ENCODE measurements at regions not wholly inside any gene's neighbourhood (a gene's known extent, or its start where the extent isn't known, plus 50 kb on each side); places are given as distances from the start of the nearest gene placed in this dataset.

DNA sequence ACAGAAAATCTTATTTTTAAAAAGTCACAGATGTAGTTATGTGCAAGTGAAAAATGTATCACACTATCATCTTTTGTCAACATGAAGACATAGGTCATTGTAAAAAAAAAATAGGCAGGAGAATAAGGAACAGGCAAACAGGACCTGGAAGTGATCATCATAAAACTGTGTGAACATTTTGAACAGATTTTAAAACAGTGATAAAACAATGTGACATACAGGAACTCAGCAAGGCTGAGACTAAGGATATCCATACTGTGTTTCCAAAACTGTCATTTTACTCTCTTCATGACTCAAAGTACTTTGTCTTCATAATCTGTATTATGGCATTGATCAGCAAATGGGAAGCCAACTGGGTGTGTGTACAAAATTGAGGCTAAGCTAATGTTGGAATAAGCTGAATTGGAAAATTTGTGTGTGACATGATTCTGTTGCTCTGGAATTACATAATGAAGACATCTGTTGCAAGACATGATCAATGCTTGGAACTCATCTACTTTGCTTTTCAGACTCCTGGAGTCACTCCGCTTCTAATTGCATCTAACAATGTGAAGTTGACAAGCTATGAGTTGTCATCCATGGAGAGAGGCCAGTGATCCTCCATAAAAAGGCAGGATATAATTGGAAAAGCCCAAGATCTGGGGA lies 978.7 kb upstream of the NUDT12 start:
- Mint-ChIP-seq H3K4me3 (no peak overlapping the region), H3K9me3 (peaks cover 3% of the 10 kb centered on the region), H3K36me3 (ENCODE audit: low read depth) (no peaks in the 10 kb centered on the region), H3K4me1 (peaks cover 3% of the 10 kb centered on the region), H3K27ac (no peak overlapping the region), H3K27me3 (ENCODE audit: insufficient read depth) (no peaks in the 10 kb centered on the region)
- H3K27ac ChIP-seq (ENCODE audit: low read depth, low read length), result no peak overlapping the region
- TF ChIP-seq, protein P1, sequence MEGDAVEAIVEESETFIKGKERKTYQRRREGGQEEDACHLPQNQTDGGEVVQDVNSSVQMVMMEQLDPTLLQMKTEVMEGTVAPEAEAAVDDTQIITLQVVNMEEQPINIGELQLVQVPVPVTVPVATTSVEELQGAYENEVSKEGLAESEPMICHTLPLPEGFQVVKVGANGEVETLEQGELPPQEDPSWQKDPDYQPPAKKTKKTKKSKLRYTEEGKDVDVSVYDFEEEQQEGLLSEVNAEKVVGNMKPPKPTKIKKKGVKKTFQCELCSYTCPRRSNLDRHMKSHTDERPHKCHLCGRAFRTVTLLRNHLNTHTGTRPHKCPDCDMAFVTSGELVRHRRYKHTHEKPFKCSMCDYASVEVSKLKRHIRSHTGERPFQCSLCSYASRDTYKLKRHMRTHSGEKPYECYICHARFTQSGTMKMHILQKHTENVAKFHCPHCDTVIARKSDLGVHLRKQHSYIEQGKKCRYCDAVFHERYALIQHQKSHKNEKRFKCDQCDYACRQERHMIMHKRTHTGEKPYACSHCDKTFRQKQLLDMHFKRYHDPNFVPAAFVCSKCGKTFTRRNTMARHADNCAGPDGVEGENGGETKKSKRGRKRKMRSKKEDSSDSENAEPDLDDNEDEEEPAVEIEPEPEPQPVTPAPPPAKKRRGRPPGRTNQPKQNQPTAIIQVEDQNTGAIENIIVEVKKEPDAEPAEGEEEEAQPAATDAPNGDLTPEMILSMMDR (conservative IDR thresholded peaks at IDR 0.05), result no peak
- 92 to 100% methylated on average over 1 of the region's 1 CpG for WGBS, 2 experiments (ENCODE audit: insufficient coverage in 1 of 2, insufficient read length in 1 of 2)
- no peaks in the 10 kb centered on the region for H3K4me1 ChIP-seq (ENCODE audit: control insufficient read depth, insufficient read depth, low read length)
- peaks cover 3% of the 10 kb centered on the region for H3K9me3 ChIP-seq (ENCODE audit: control insufficient read depth, low read length)
- no peaks in the 10 kb centered on the region for H3K36me3 ChIP-seq (ENCODE audit: control insufficient read depth, insufficient read depth, low read length)
- H3K4me3 ChIP-seq (ENCODE audit: low read length), result no peak overlapping the region
- no peaks in the 10 kb centered on the region for H3K27me3 ChIP-seq (ENCODE audit: control insufficient read depth, insufficient read depth, low read length, poor library complexity, severe bottlenecking)
- DNase-seq, result no peak
- H3K9ac ChIP-seq (ENCODE audit: extremely low read depth, low read length, poor library complexity, severe bottlenecking), result no peak overlapping the region

DNA sequence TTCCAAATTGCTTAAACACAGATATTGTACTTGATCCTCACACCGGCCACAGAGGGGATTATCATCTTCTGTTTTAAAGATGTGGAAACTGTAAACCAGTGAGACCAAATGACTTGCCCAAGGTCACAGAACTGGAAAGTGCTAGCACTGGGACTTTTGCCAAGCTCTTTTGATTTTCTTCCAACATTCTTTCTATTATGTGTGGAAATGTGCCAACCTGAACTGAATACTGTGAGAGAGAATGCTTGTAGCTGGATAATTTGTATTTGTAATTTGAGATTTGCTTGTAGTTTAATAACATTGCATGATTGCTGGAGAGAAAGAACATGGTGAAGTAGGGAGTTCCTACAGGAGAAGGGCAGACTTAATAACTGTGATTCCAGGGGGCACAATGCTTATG lies 977.9 kb upstream of the NUDT12 start:
- Mint-ChIP-seq H3K27me3 (ENCODE audit: insufficient read depth) (no peaks in the 10 kb centered on the region), H3K4me3 (no peak overlapping the region), H3K9me3 (no peaks in the 10 kb centered on the region), H3K4me1 (peaks cover 3% of the 10 kb centered on the region), H3K27ac (no peak overlapping the region), H3K36me3 (ENCODE audit: low read depth) (no peaks in the 10 kb centered on the region)
- H3K4me1 ChIP-seq (ENCODE audit: control insufficient read depth, insufficient read depth, low read length), result no peaks in the 10 kb centered on the region
- H3K27ac ChIP-seq (ENCODE audit: low read depth, low read length), result no peak overlapping the region
- H3K9me3 ChIP-seq (ENCODE audit: control insufficient read depth, low read length), result no peaks in the 10 kb centered on the region
- no peak for DNase-seq
- H3K27me3 ChIP-seq (ENCODE audit: control insufficient read depth, insufficient read depth, low read length, poor library complexity, severe bottlenecking), result no peaks in the 10 kb centered on the region
- H3K4me3 ChIP-seq (ENCODE audit: low read length), result no peak overlapping the region
- H3K9ac ChIP-seq (ENCODE audit: extremely low read depth, low read length, poor library complexity, severe bottlenecking), result no peak overlapping the region
- TF ChIP-seq, protein P1 (conservative IDR thresholded peaks at IDR 0.05), result no peak
- WGBS, 2 experiments (ENCODE audit: insufficient coverage in 1 of 2, insufficient read length in 1 of 2), result 96 to 100% methylated on average over 1 of the region's 1 CpG
- no peaks in the 10 kb centered on the region for H3K36me3 ChIP-seq (ENCODE audit: control insufficient read depth, insufficient read depth, low read length)

DNA sequence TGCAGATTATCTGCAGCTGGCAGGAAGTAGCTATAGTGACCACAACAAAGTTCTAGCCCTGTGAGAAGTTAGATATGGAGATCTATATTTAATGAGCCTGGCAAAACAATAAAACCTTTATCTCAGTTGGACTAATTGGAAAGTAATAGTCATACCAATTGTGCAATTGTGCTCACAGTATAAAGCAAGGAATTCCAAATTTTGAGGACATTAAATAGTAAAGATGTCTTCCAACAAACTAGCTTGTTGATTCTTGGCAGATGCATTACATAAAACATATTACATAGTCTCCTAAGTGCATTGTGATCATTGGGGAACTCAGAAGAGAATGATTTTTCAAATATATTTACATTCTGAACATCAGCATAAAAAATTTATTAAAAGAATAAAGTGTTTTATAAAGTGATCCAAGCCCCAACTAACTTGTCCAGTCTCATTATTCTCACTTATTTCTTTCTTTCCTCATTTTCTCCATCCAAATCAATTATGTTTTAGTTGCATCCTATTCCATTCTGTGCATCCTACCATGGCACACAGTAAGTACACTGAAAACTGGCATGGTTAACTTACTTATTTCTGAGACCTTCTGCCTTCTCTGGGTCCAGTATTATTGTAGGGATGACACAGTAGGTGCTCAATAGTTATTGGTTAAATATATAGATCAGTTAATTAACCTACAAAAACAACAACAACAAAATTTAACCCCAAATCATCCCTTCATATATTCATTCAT lies 977.2 kb upstream of the NUDT12 start:
- no peaks in the 10 kb centered on the region for H3K36me3 ChIP-seq (ENCODE audit: control insufficient read depth, insufficient read depth, low read length)
- H3K4me1 Mint-ChIP-seq, result peaks cover 3% of the 10 kb centered on the region
- H3K9ac ChIP-seq (ENCODE audit: extremely low read depth, low read length, poor library complexity, severe bottlenecking), result no peak overlapping the region
- no peaks in the 10 kb centered on the region for H3K36me3 Mint-ChIP-seq (ENCODE audit: low read depth)
- H3K9me3 ChIP-seq (ENCODE audit: control insufficient read depth, low read length), result no peaks in the 10 kb centered on the region
- no peak overlapping the region for H3K4me3 ChIP-seq (ENCODE audit: low read length)
- no peak for DNase-seq
- H3K4me3 Mint-ChIP-seq, result no peak overlapping the region
- H3K27me3 Mint-ChIP-seq (ENCODE audit: insufficient read depth), result no peaks in the 10 kb centered on the region
- TF ChIP-seq, protein P1 (conservative IDR thresholded peaks at IDR 0.05), result no peak
- H3K27ac ChIP-seq (ENCODE audit: low read depth, low read length), result no peak overlapping the region
- H3K27me3 ChIP-seq (ENCODE audit: control insufficient read depth, insufficient read depth, low read length, poor library complexity, severe bottlenecking), result no peaks in the 10 kb centered on the region
- H3K27ac Mint-ChIP-seq, result no peak overlapping the region
- no peaks in the 10 kb centered on the region for H3K4me1 ChIP-seq (ENCODE audit: control insufficient read depth, insufficient read depth, low read length)
- H3K9me3 Mint-ChIP-seq, result no peaks in the 10 kb centered on the region

Data from endodermal cell (in vitro differentiated cells).